GM23338 (cell line): ENCODE measurements at regions not wholly inside any gene's neighbourhood (a gene's known extent, or its start where the extent isn't known, plus 50 kb on each side); places are given as distances from the start of the nearest gene placed in this dataset.
A peak's percentile ranks its signal among the peaks of the same experiment; 100 is the strongest.

Experiments used
- ATAC-seq: fragments of 200-7000 bp; cut with Tn5 transposase; 3 replicates; pipeline ENCODE4 v1.9.1; 2020
- DNase-seq: peaks from one replicate; pipeline ENCODE4 v3.0.0-alpha.2; 2015; ENCODE audit warnings: low spot score
- H2AFZ ChIP-seq: fragments of 200-600 bp; sonication (generic); 2 replicates; pipeline ENCODE4 v1.8.0; 2016; ENCODE audit warnings: antibody characterized with exemption, mild to moderate bottlenecking, moderate library complexity
- H3F3A ChIP-seq: fragments of 200-600 bp; sonication (generic); replicated peaks from 2 replicates; pipeline ENCODE4 v1.8.0; 2017; ENCODE audit warnings: antibody characterized with exemption, mixed run types, low read depth
- H3K27ac ChIP-seq: fragments of 200-600 bp; sonication (generic); 2 replicates; pipeline ENCODE4 v1.6.1; 2016; ENCODE audit warnings: low read depth
- H3K27me3 ChIP-seq: fragments of 200-600 bp; sonication (generic); 2 replicates; pipeline ENCODE4 v1.8.0; 2016; ENCODE audit warnings: mild to moderate bottlenecking, mixed run types, moderate library complexity; ENCODE audit not compliant: insufficient read depth
- H3K36me3 ChIP-seq: fragments of 200-600 bp; sonication (generic); 2 replicates; pipeline ENCODE4 v1.8.0; 2016; ENCODE audit warnings: mild to moderate bottlenecking; ENCODE audit not compliant: insufficient read depth
- H3K4me1 ChIP-seq: fragments of 200-600 bp; sonication (generic); 2 replicates; pipeline ENCODE4 v1.8.0; 2016; ENCODE audit warnings: mild to moderate bottlenecking, moderate library complexity; ENCODE audit not compliant: insufficient read depth
- H3K4me2 ChIP-seq: fragments of 200-600 bp; sonication (generic); 2 replicates; pipeline ENCODE4 v1.7.1; 2017; ENCODE audit warnings: mixed run types
- H3K4me3 ChIP-seq: fragments of 200-600 bp; sonication (generic); 2 replicates; pipeline ENCODE4 v1.6.1; 2016; ENCODE audit warnings: mixed run types
- H3K79me2 ChIP-seq: fragments of 200-600 bp; sonication (generic); replicated peaks from 2 replicates; pipeline ENCODE4 v1.8.0; 2017; ENCODE audit warnings: mild to moderate bottlenecking; ENCODE audit not compliant: insufficient read depth
- H3K9me2 ChIP-seq: fragments of 200-600 bp; sonication (generic); 2 replicates; pipeline ENCODE4 v1.8.0; 2017; ENCODE audit not compliant: insufficient read depth
- H4K20me1 ChIP-seq: fragments of 200-600 bp; sonication (generic); replicated peaks from 2 replicates; pipeline ENCODE4 v1.8.0; 2017; ENCODE audit warnings: mild to moderate bottlenecking; ENCODE audit not compliant: insufficient read depth
- H3K27ac Mint-ChIP-seq: 2 replicates; pipeline ENCODE4 v1.8.0; 2020; ENCODE audit warnings: inconsistent platforms, mild to moderate bottlenecking, moderate library complexity, mixed read lengths
- H3K27me3 Mint-ChIP-seq: 3 replicates; pipeline ENCODE4 v1.8.0; 2022; ENCODE audit warnings: low read depth, mild to moderate bottlenecking, moderate library complexity, mixed read lengths, inconsistent platforms; ENCODE audit not compliant: insufficient read depth, poor library complexity
- H3K36me3 Mint-ChIP-seq: 3 replicates; pipeline ENCODE4 v1.8.0; 2021; ENCODE audit warnings: low read depth, mild to moderate bottlenecking, inconsistent platforms, moderate library complexity, mixed read lengths
- H3K4me1 Mint-ChIP-seq: 3 replicates; pipeline ENCODE4 v1.8.0; 2020; ENCODE audit warnings: mild to moderate bottlenecking, inconsistent platforms, mixed read lengths
- H3K4me3 Mint-ChIP-seq: 3 replicates; pipeline ENCODE4 v1.8.0; 2021; ENCODE audit warnings: moderate library complexity, mild to moderate bottlenecking, inconsistent platforms, mixed read lengths
- H3K9me3 Mint-ChIP-seq: 3 replicates; pipeline ENCODE4 v1.8.0; 2020; ENCODE audit warnings: moderate library complexity, mild to moderate bottlenecking, inconsistent platforms, mixed read lengths
- CREB1 ChIP-seq: fragments of 250-450 bp; sonication (Bioruptor Pico); IDR thresholded peaks from 2 replicates; pipeline ENCODE4 v1.5.0; 2020; ENCODE audit warnings: low read depth, mild to moderate bottlenecking, moderate library complexity
- CTCF ChIP-seq, 2 experiments: fragments of 200-600 bp in 1 of 2; sonication (generic) in 1 of 2; conservative IDR thresholded peaks; 2 replicates each; pipeline versions ENCODE4 v1.5.1 to v1.6.1; 2016 to 2017; ENCODE audit warnings: antibody characterized with exemption in 2 of 2, low read depth in 2 of 2, mild to moderate bottlenecking in 2 of 2, moderate library complexity in 1 of 2
- ETS1 ChIP-seq: IDR thresholded peaks from 2 replicates; pipeline ENCODE4 v1.6.1; 2016; ENCODE audit warnings: antibody characterized with exemption
- EZH2 ChIP-seq: fragments of 200-600 bp; sonication (generic); IDR thresholded peaks from one replicate; pipeline ENCODE4 v1.8.0; 2017; ENCODE audit warnings: antibody characterized with exemption, mild to moderate bottlenecking, low read depth; ENCODE audit not compliant: unreplicated experiment
- EZH2phosphoT487 ChIP-seq: fragments of 200-600 bp; sonication (generic); IDR thresholded peaks from one replicate; pipeline ENCODE4 v1.8.1; 2018; ENCODE audit warnings: antibody characterized with exemption; ENCODE audit not compliant: unreplicated experiment
- NANOG ChIP-seq: IDR thresholded peaks from 2 replicates; pipeline ENCODE4 v1.6.1; 2016; ENCODE audit warnings: antibody characterized with exemption, borderline replicate concordance
- STAT1 ChIP-seq: IDR thresholded peaks from one replicate; pipeline ENCODE4 v1.6.1; 2016; ENCODE audit warnings: antibody characterized with exemption; ENCODE audit not compliant: unreplicated experiment
- ZNF462 ChIP-seq: fragments of 250-450 bp; sonication (Bioruptor Pico); IDR thresholded peaks from 2 replicates; pipeline ENCODE4 v1.5.0; 2020; ENCODE audit warnings: mild to moderate bottlenecking, moderate library complexity

GRCh38 chr1:61585714-61586113, 139.2 kb downstream of the TM2D1 start:
- no peak overlapping the region for H3K27ac Mint-ChIP-seq
- ATAC-seq (no peak), DNase-seq (no peak)
- H3K27ac ChIP-seq = no peak overlapping the region
- H3K36me3 Mint-ChIP-seq = no peaks in the 10 kb centered on the region
- no peaks in the 10 kb centered on the region for H3K36me3 ChIP-seq
- H3K27me3 ChIP-seq = no peaks in the 10 kb centered on the region
- H3K4me3 Mint-ChIP-seq = no peak overlapping the region
- peaks cover 2% of the 10 kb centered on the region; the same call in 1 of the 3 replicates for H3K9me3 Mint-ChIP-seq
- H3K4me2 ChIP-seq = no peak overlapping the region
- no peaks in the 10 kb centered on the region; the same call in 1 of the 2 replicates for H3K9me2 ChIP-seq
- H4K20me1 ChIP-seq = no peaks in the 10 kb centered on the region
- no peaks in the 10 kb centered on the region for H3K79me2 ChIP-seq
- no peak overlapping the region for H3K4me3 ChIP-seq
- H3K27me3 Mint-ChIP-seq = peaks cover 4% of the 10 kb centered on the region
- peaks cover 8% of the 10 kb centered on the region; the same call in 1 of the 2 replicates for H3K4me1 ChIP-seq
- H3F3A ChIP-seq = no peaks in the 10 kb centered on the region
- no peak for TF ChIP-seq EZH2phosphoT487
- H2AFZ ChIP-seq = peak overlapping the region; percentile 34; the same call in 1 of the 2 replicates
- peaks cover 25% of the 10 kb centered on the region; the same call in 2 of the 3 replicates for H3K4me1 Mint-ChIP-seq

GRCh38 chr1:61583703-61584102, 141.2 kb downstream of the TM2D1 start:
- Histone ChIP-seq H3K4me1 (no peaks in the 10 kb centered on the region), H3K79me2 (no peaks in the 10 kb centered on the region), H3K27me3 (no peaks in the 10 kb centered on the region), H3K27ac (no peak overlapping the region), H2AFZ (no peak overlapping the region), H3F3A (no peaks in the 10 kb centered on the region), H4K20me1 (no peaks in the 10 kb centered on the region), H3K4me2 (no peak overlapping the region), H3K4me3 (no peak overlapping the region), H3K9me2 (peaks cover 8% of the 10 kb centered on the region), H3K36me3 (peaks cover 8% of the 10 kb centered on the region)
- H3K4me3 Mint-ChIP-seq = no peak overlapping the region
- H3K4me1 Mint-ChIP-seq = peaks cover 17% of the 10 kb centered on the region; the same call in 2 of the 3 replicates
- peaks cover 1% of the 10 kb centered on the region for H3K27me3 Mint-ChIP-seq
- DNase-seq (no peak), ATAC-seq (no peak)
- peaks cover 15% of the 10 kb centered on the region for H3K9me3 Mint-ChIP-seq
- TF ChIP-seq CTCF (conservative IDR thresholded peaks at IDR 0.05; ENCODE audit: low read depth in 2 of 2) (no peak), EZH2phosphoT487 (no peak), ZNF462 (CRISPR knock-in tag) (no peak), ETS1 (no peak), EZH2 (no peak), CREB1 (CRISPR knock-in tag) (no peak), STAT1 (no peak), NANOG (no peak)
- H3K36me3 Mint-ChIP-seq = peaks cover 9% of the 10 kb centered on the region; the same call in 2 of the 3 replicates
- no peak overlapping the region for H3K27ac Mint-ChIP-seq
